ENCODE measurements at regions not wholly inside any gene's neighbourhood (a gene's known extent, or its start where the extent isn't known, plus 50 kb on each side); places are given as distances from the start of the nearest gene placed in this dataset.

GRCh38 chr3:66592927-66593625 is 92.3 kb upstream of the LRIG1 start:
- DNase-seq, result no peak

- DNase-seq, result no peak
These were observed 93.2 kb upstream of the LRIG1 start for GRCh38 chr3:66593978-66594377.

- DNase-seq, result no peak
These were observed 96.6 kb upstream of the LRIG1 start for GRCh38 chr3:66597308-66597863.

- no peak for DNase-seq
These were observed 97.3 kb upstream of the LRIG1 start for GRCh38 chr3:66598168-66598567.

GRCh38 chr3:66602237-66602636 is 101.4 kb upstream of the LRIG1 start:
- no peak for DNase-seq

- no peak for DNase-seq
These were observed 101.9 kb upstream of the LRIG1 start for GRCh38 chr3:66602691-66603090.

- no peak for DNase-seq
These were observed 102.4 kb upstream of the LRIG1 start for GRCh38 chr3:66603151-66603611.

- no peak for DNase-seq
These were observed 103.7 kb upstream of the LRIG1 start for GRCh38 chr3:66604481-66604880.

GRCh38 chr3:66606126-66606525 is 105.3 kb upstream of the LRIG1 start:
- no peak for DNase-seq

GRCh38 chr3:66606868-66607267 is 106.0 kb upstream of the LRIG1 start:
- no peak for DNase-seq

GRCh38 chr3:66609660-66610561 is 109.1 kb upstream of the LRIG1 start:
- no peak for DNase-seq

GRCh38 chr3:66610562-66610909 is 109.7 kb upstream of the LRIG1 start:
- DNase-seq, result no peak

- DNase-seq, result no peak
These were observed 115.0 kb upstream of the LRIG1 start for GRCh38 chr3:66615643-66616301.

- DNase-seq, result no peak
These were observed 116.5 kb upstream of the LRIG1 start for GRCh38 chr3:66617351-66617750.

- no peak for DNase-seq
These were observed 117.2 kb upstream of the LRIG1 start for GRCh38 chr3:66618066-66618465.

GRCh38 chr3:66620296-66620695 is 119.5 kb upstream of the LRIG1 start:
- no peak for DNase-seq

- DNase-seq, result no peak
These were observed 122.1 kb upstream of the LRIG1 start for GRCh38 chr3:66622756-66623457.

GRCh38 chr3:66625505-66626216 is 124.8 kb upstream of the LRIG1 start:
- no peak for DNase-seq

GRCh38 chr3:66629150-66629981 is 128.5 kb upstream of the LRIG1 start:
- DNase-seq, result no peak

GRCh38 chr3:66629982-66630368 is 129.2 kb upstream of the LRIG1 start:
- DNase-seq, result no peak

All from activated CD4-positive, alpha-beta T cell treated with anti-CD3 and anti-CD28 coated beads, Interleukin-2, amount 50 U/mL, for 1 hour (primary cell).